Astrocyte (in vitro differentiated cells and primary cell): ENCODE measurements at regions not wholly inside any gene's neighbourhood (a gene's known extent, or its start where the extent isn't known, plus 50 kb on each side); places are given as distances from the start of the nearest gene placed in this dataset.

ENCODE experiments used
- DNase-seq: peaks from one replicate; pipeline ENCODE4 v3.0.0-alpha.2; 2010; ENCODE audit warnings: low read depth
- FAIRE-seq: peaks from 2 replicates; lab custom pipeline; 2011; peaks lifted over from hg19 to GRCh38; lab: Jason Lieb, UNC
- H2AFZ ChIP-seq: 2 replicates; pipeline ENCODE4 v1.6.0; 2012; ENCODE audit warnings: low read depth, low read length, inconsistent platforms
- H3K27ac ChIP-seq: 2 replicates; pipeline ENCODE4 v1.5.1; 2011; ENCODE audit warnings: low read depth, low read length, inconsistent platforms
- H3K27me3 ChIP-seq: 2 replicates; pipeline ENCODE4 v1.6.0; 2011; ENCODE audit warnings: low read length, inconsistent platforms; ENCODE audit not compliant: insufficient read depth
- H3K36me3 ChIP-seq: 2 replicates; pipeline ENCODE4 v1.5.1; 2011; ENCODE audit warnings: low read length, inconsistent platforms; ENCODE audit not compliant: insufficient read depth
- H3K4me1 ChIP-seq: 2 replicates; pipeline ENCODE4 v1.5.1; 2011; ENCODE audit warnings: low read length, inconsistent platforms; ENCODE audit not compliant: insufficient read depth
- H3K4me2 ChIP-seq: 2 replicates; pipeline ENCODE4 v1.6.0; 2012; ENCODE audit warnings: low read length, inconsistent platforms
- H3K4me3 ChIP-seq: 2 replicates; pipeline ENCODE4 v1.5.1; 2011; ENCODE audit warnings: low read depth, mild to moderate bottlenecking, low read length, inconsistent platforms; ENCODE audit not compliant: insufficient read depth
- H3K79me2 ChIP-seq: 2 replicates; pipeline ENCODE4 v1.6.0; 2012; ENCODE audit warnings: mild to moderate bottlenecking, low read length, inconsistent platforms; ENCODE audit not compliant: insufficient read depth
- H3K9ac ChIP-seq: 2 replicates; pipeline ENCODE4 v1.6.0; 2012; ENCODE audit warnings: mild to moderate bottlenecking, low read length, inconsistent platforms
- H3K9me3 ChIP-seq: 2 replicates; pipeline ENCODE4 v1.5.1; 2012; ENCODE audit warnings: low read depth, mild to moderate bottlenecking, low read length, inconsistent platforms; ENCODE audit not compliant: insufficient read depth
- H4K20me1 ChIP-seq: 2 replicates; pipeline ENCODE4 v1.6.0; 2012; ENCODE audit warnings: low read length, inconsistent platforms; ENCODE audit not compliant: insufficient read depth
- H3K27ac Mint-ChIP-seq: one replicate; pipeline ENCODE4 v1.8.0; 2021; ENCODE audit warnings: mild to moderate bottlenecking, mixed read lengths; ENCODE audit not compliant: unreplicated experiment
- H3K27me3 Mint-ChIP-seq: one replicate; pipeline ENCODE4 v1.8.0; 2021; ENCODE audit warnings: low read depth, mixed read lengths; ENCODE audit not compliant: unreplicated experiment
- H3K36me3 Mint-ChIP-seq: one replicate; pipeline ENCODE4 v1.8.0; 2021; ENCODE audit warnings: low read depth, mixed read lengths; ENCODE audit not compliant: unreplicated experiment
- H3K4me1 Mint-ChIP-seq: one replicate; pipeline ENCODE4 v1.8.0; 2021; ENCODE audit warnings: low read depth, mixed read lengths; ENCODE audit not compliant: unreplicated experiment
- H3K4me3 Mint-ChIP-seq: one replicate; pipeline ENCODE4 v1.8.0; 2021; ENCODE audit warnings: mild to moderate bottlenecking, moderate library complexity, mixed read lengths; ENCODE audit not compliant: unreplicated experiment
- H3K9me3 Mint-ChIP-seq: one replicate; pipeline ENCODE4 v1.8.0; 2021; ENCODE audit warnings: mild to moderate bottlenecking, mixed read lengths; ENCODE audit not compliant: unreplicated experiment
- CTCF ChIP-seq: IDR thresholded peaks from 2 replicates; pipeline ENCODE4 v1.5.1; 2011; ENCODE audit warnings: low read depth, mild to moderate bottlenecking, inconsistent platforms, low read length, moderate library complexity; ENCODE audit not compliant: insufficient read depth
- EZH2 ChIP-seq: IDR thresholded peaks from 2 replicates; pipeline ENCODE4 v1.6.1; 2012; ENCODE audit warnings: mild to moderate bottlenecking, low read length, inconsistent platforms; ENCODE audit not compliant: insufficient read depth

GRCh38 chr5:109562441-109562840 lies 127.3 kb upstream of the MAN2A1 start:
- H3K27ac Mint-ChIP-seq, result no peak overlapping the region
- Histone ChIP-seq H3K9me3 (no peaks in the 10 kb centered on the region), H3K79me2 (no peaks in the 10 kb centered on the region), H3K4me1 (no peaks in the 10 kb centered on the region), H3K4me3 (no peak overlapping the region), H3K27me3 (no peaks in the 10 kb centered on the region), H2AFZ (no peak overlapping the region), H4K20me1 (no peaks in the 10 kb centered on the region), H3K4me2 (no peak overlapping the region), H3K27ac (no peak overlapping the region), H3K9ac (no peak overlapping the region), H3K36me3 (no peaks in the 10 kb centered on the region)
- FAIRE-seq, result no peak
- H3K9me3 Mint-ChIP-seq, result no peaks in the 10 kb centered on the region
- no peak overlapping the region for H3K4me3 Mint-ChIP-seq
- H3K36me3 Mint-ChIP-seq, result no peaks in the 10 kb centered on the region
- TF ChIP-seq EZH2, result no peak
- TF ChIP-seq CTCF, result no peak
- no peak for DNase-seq
- peaks cover 17% of the 10 kb centered on the region for H3K4me1 Mint-ChIP-seq
- H3K27me3 Mint-ChIP-seq, result no peaks in the 10 kb centered on the region

- H3K27me3 ChIP-seq, result no peaks in the 10 kb centered on the region
- no peak overlapping the region for H3K4me2 ChIP-seq
- H3K9me3 Mint-ChIP-seq, result no peaks in the 10 kb centered on the region
- H3K4me3 ChIP-seq, result no peak overlapping the region
- no peak overlapping the region for H3K27ac ChIP-seq
- H4K20me1 ChIP-seq, result no peaks in the 10 kb centered on the region
- H3K79me2 ChIP-seq, result no peaks in the 10 kb centered on the region
- H3K4me1 Mint-ChIP-seq, result peaks cover 12% of the 10 kb centered on the region
- H3K36me3 Mint-ChIP-seq, result no peaks in the 10 kb centered on the region
- H3K9me3 ChIP-seq, result no peaks in the 10 kb centered on the region
- H3K27me3 Mint-ChIP-seq, result no peaks in the 10 kb centered on the region
- no peak overlapping the region for H2AFZ ChIP-seq
- no peak for TF ChIP-seq CTCF
- no peak for TF ChIP-seq EZH2
- H3K9ac ChIP-seq, result no peak overlapping the region
- no peaks in the 10 kb centered on the region for H3K4me1 ChIP-seq
- DNase-seq (no peak), FAIRE-seq (no peak)
- H3K27ac Mint-ChIP-seq, result no peak overlapping the region
- H3K4me3 Mint-ChIP-seq, result no peak overlapping the region
- no peaks in the 10 kb centered on the region for H3K36me3 ChIP-seq
Measured at GRCh38 chr5:109561447-109561846, 128.3 kb upstream of the MAN2A1 start.

GRCh38 chr5:109560554-109560953 lies 129.2 kb upstream of the MAN2A1 start:
- Mint-ChIP-seq H3K36me3 (no peaks in the 10 kb centered on the region), H3K4me1 (peaks cover 12% of the 10 kb centered on the region), H3K9me3 (no peaks in the 10 kb centered on the region), H3K27me3 (no peaks in the 10 kb centered on the region), H3K27ac (no peak overlapping the region), H3K4me3 (no peak overlapping the region)
- Histone ChIP-seq H3K4me1 (no peaks in the 10 kb centered on the region), H3K4me2 (no peak overlapping the region), H3K9ac (no peak overlapping the region), H3K4me3 (no peak overlapping the region), H4K20me1 (no peaks in the 10 kb centered on the region), H2AFZ (no peak overlapping the region), H3K27ac (no peak overlapping the region), H3K9me3 (no peaks in the 10 kb centered on the region), H3K36me3 (no peaks in the 10 kb centered on the region), H3K27me3 (no peaks in the 10 kb centered on the region), H3K79me2 (no peaks in the 10 kb centered on the region)
- no peak for DNase-seq
- no peak for TF ChIP-seq CTCF
- no peak for TF ChIP-seq EZH2
- FAIRE-seq, result no peak
